ENCODE measurements at regions not wholly inside any gene's neighbourhood (a gene's known extent, or its start where the extent isn't known, plus 50 kb on each side); places are given as distances from the start of the nearest gene placed in this dataset.

- TF ChIP-seq ZNF274 (IDR thresholded peaks at IDR 0.05; ENCODE audit: low read depth, low read length) (no peak), SUZ12 (IDR thresholded peaks at IDR 0.05; ENCODE audit: extremely low read depth, insufficient read depth, insufficient read length) (no peak)
Observed at GRCh38 chr6:148265054-148265453, 77.6 kb upstream of the SASH1 start.

Measured in NT2/D1 (cell line).